ENCODE measurements at regions not wholly inside any gene's neighbourhood (a gene's known extent, or its start where the extent isn't known, plus 50 kb on each side); places are given as distances from the start of the nearest gene placed in this dataset.

GRCh38 chr13:33953781-33954180, 135.8 kb downstream of the RFC3 start:
- no peak for DNase-seq

- DNase-seq, result no peak
Observed at GRCh38 chr13:33956346-33956745, 138.4 kb downstream of the RFC3 start.

GRCh38 chr13:33957497-33957905, 139.6 kb downstream of the RFC3 start:
- DNase-seq, result no peak

- no peak for DNase-seq
Observed at GRCh38 chr13:33958964-33959363, 141.0 kb downstream of the RFC3 start.

- DNase-seq, result no peak
Observed at GRCh38 chr13:33963134-33963533, 145.2 kb downstream of the RFC3 start.

GRCh38 chr13:33963895-33964294, 145.9 kb downstream of the RFC3 start:
- DNase-seq, result no peak

- DNase-seq, result no peak
Observed at GRCh38 chr13:33968520-33969507, 150.9 kb downstream of the RFC3 start.

GRCh38 chr13:33970746-33971561, 153.0 kb downstream of the RFC3 start:
- no peak for DNase-seq

- DNase-seq, result no peak
Observed at GRCh38 chr13:33971562-33971819, 153.5 kb downstream of the RFC3 start.

GRCh38 chr13:33973194-33973593, 155.2 kb downstream of the RFC3 start:
- DNase-seq, result no peak

- no peak for DNase-seq
Observed at GRCh38 chr13:33976965-33977364, 159.0 kb downstream of the RFC3 start.

GRCh38 chr13:33978653-33979052, 160.7 kb downstream of the RFC3 start:
- no peak for DNase-seq

GRCh38 chr13:33992881-33993336, 175.0 kb downstream of the RFC3 start:
- DNase-seq, result no peak

- DNase-seq, result no peak
Observed at GRCh38 chr13:33994198-33994597, 176.2 kb downstream of the RFC3 start.

- no peak for DNase-seq
Observed at GRCh38 chr13:33994826-33995502, 177.0 kb downstream of the RFC3 start.

- DNase-seq, result no peak
Observed at GRCh38 chr13:33996636-33997035, 178.7 kb downstream of the RFC3 start.

GRCh38 chr13:33997574-33997973, 179.6 kb downstream of the RFC3 start:
- no peak for DNase-seq

- DNase-seq, result no peak
Observed at GRCh38 chr13:33999811-34000605, 182.1 kb downstream of the RFC3 start.

GRCh38 chr13:34000955-34001354, 183.0 kb downstream of the RFC3 start:
- no peak for DNase-seq

GRCh38 chr13:34001389-34001788, 183.4 kb downstream of the RFC3 start:
- DNase-seq, result no peak

GRCh38 chr13:34002141-34002540, 184.2 kb downstream of the RFC3 start:
- no peak for DNase-seq

GRCh38 chr13:34002924-34003323, 185.0 kb downstream of the RFC3 start:
- no peak for DNase-seq

- peak in 1 of 2 experiments; percentile 8 for DNase-seq
Observed at GRCh38 chr13:34003656-34004055, 185.7 kb downstream of the RFC3 start.
